ENCODE measurements at regions not wholly inside any gene's neighbourhood (a gene's known extent, or its start where the extent isn't known, plus 50 kb on each side); places are given as distances from the start of the nearest gene placed in this dataset.
"Not testable (repeated sequence)": the region's sequence is repeated elsewhere in the genome, so short reads cannot be mapped to it uniquely, and the experiment has no call there.

DNA sequence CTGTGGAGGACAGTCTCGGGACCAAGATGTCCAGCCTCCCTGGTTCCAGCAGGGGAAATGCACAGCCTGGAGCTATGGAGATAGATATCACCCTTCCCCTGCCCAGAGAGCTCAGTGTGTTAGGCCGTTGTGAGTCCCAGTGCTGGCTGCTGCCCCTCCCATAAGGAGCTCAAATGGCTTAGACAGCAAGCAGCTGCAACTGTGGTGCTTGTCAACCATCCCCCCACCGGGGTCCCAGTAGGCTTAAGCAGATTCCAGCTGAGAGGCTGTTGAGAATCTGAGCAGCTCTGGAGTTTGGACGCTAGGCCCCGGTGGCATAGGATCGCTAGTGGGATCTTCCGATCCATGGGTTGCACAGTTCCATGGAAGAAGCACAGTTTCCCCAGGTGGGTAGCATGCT, 181.8 kb upstream of the POF1B start:
- Histone ChIP-seq H3K36me3 (ENCODE audit: control insufficient read depth, insufficient read depth, low read length) (no peaks in the 10 kb centered on the region), H3K9me3 (ENCODE audit: control insufficient read depth, low read length) (no peaks in the 10 kb centered on the region), H3K4me3 (ENCODE audit: insufficient read depth, low read depth, low read length) (no peak overlapping the region), H3K27me3 (ENCODE audit: control insufficient read depth, insufficient read depth, low read length, poor library complexity, severe bottlenecking) (no peaks in the 10 kb centered on the region), H3K27ac (ENCODE audit: insufficient read depth, low read depth, low read length, poor library complexity, severe bottlenecking) (no peak overlapping the region), H3K4me1 (ENCODE audit: control insufficient read depth, insufficient read depth, low read length) (no peaks in the 10 kb centered on the region)
- WGBS, 2 experiments: 80 to 81% methylated on average over 7 of the region's 7 CpGs

DNA sequence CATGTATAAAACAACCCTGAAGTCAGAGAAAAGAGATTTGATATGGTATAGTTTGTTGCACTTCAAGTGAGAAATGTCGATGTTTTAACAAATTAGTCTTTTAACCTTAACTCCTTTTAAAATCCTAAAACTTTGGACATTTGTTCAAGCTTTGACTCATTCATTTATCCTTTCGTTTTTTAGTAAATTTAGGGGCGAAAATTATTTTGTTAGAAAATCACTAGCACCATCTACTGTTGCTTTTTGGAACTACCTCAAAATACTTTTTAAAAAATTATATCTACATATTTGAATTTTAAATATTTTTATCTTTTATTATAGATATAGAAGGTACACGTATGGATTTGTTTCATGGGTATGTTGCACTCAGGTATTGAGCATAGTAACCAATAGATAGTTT, 165.1 kb upstream of the POF1B start:
- no peaks in the 10 kb centered on the region for H3K36me3 ChIP-seq (ENCODE audit: control insufficient read depth, insufficient read depth, low read length)
- H3K9me3 ChIP-seq (ENCODE audit: control insufficient read depth, low read length): no peaks in the 10 kb centered on the region
- H3K27ac ChIP-seq (ENCODE audit: insufficient read depth, low read depth, low read length, poor library complexity, severe bottlenecking): no peak overlapping the region
- H3K27me3 ChIP-seq (ENCODE audit: control insufficient read depth, insufficient read depth, low read length, poor library complexity, severe bottlenecking): no peaks in the 10 kb centered on the region
- no peaks in the 10 kb centered on the region for H3K4me1 ChIP-seq (ENCODE audit: control insufficient read depth, insufficient read depth, low read length)
- H3K4me3 ChIP-seq (ENCODE audit: insufficient read depth, low read depth, low read length): no peak overlapping the region
- WGBS, 2 experiments: no CpG with 5 or more reads among the region's 4 CpGs

DNA sequence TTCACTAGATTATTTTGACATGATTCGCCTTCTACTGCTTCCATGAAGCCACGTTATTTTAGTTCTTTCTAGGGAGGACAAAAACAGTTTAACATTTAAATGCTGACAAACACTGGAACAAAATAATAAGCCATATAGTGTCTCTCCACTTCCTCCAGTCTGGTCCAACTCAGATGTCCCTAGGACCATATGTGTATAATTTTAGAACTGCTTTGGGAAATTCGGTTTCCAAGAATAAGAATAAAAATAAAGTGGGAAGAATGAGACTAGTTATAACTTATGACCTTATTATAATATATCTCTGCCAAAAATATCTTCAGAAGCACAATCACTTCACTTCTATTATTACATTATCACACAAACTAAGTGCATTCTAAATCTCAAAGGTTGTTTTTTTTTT, 164.4 kb upstream of the POF1B start:
- H3K9me3 ChIP-seq (ENCODE audit: control insufficient read depth, low read length): no peaks in the 10 kb centered on the region
- H3K27me3 ChIP-seq (ENCODE audit: control insufficient read depth, insufficient read depth, low read length, poor library complexity, severe bottlenecking): no peaks in the 10 kb centered on the region
- no peaks in the 10 kb centered on the region for H3K36me3 ChIP-seq (ENCODE audit: control insufficient read depth, insufficient read depth, low read length)
- no peak overlapping the region for H3K27ac ChIP-seq (ENCODE audit: insufficient read depth, low read depth, low read length, poor library complexity, severe bottlenecking)
- no peak overlapping the region for H3K4me3 ChIP-seq (ENCODE audit: insufficient read depth, low read depth, low read length)
- 94 to 100% methylated on average over 2 of the region's 3 CpGs for WGBS, 2 experiments
- no peaks in the 10 kb centered on the region for H3K4me1 ChIP-seq (ENCODE audit: control insufficient read depth, insufficient read depth, low read length)

DNA sequence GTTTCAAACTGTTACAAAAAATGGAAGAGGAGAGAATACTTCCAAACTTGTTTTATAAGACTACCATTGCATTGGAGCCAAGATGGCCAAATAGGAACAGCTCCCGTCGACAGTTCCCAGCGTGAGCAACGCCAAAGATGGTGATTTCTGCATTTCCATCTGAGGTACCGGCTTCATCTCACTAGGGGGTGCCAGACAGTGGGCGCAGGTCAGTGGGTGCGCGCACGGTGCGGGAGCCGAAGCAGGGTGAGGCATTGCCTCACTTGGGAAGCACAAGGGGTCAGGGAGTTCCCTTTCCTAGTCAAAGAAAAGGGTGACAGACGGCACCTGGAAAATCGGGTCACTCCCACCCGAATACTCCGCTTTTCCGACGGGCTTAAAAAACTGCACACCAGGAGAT, 149.7 kb upstream of the POF1B start:
- H3K36me3 ChIP-seq (ENCODE audit: control insufficient read depth, insufficient read depth, low read length); H3K4me1 ChIP-seq (ENCODE audit: control insufficient read depth, insufficient read depth, low read length); H3K27me3 ChIP-seq (ENCODE audit: control insufficient read depth, insufficient read depth, low read length, poor library complexity, severe bottlenecking); H3K9me3 ChIP-seq (ENCODE audit: control insufficient read depth, low read length); H3K27ac ChIP-seq (ENCODE audit: insufficient read depth, low read depth, low read length, poor library complexity, severe bottlenecking); H3K4me3 ChIP-seq (ENCODE audit: insufficient read depth, low read depth, low read length): not testable (repeated sequence)
- WGBS, 2 experiments: 31 to 46% methylated on average over 17 of the region's 17 CpGs

DNA sequence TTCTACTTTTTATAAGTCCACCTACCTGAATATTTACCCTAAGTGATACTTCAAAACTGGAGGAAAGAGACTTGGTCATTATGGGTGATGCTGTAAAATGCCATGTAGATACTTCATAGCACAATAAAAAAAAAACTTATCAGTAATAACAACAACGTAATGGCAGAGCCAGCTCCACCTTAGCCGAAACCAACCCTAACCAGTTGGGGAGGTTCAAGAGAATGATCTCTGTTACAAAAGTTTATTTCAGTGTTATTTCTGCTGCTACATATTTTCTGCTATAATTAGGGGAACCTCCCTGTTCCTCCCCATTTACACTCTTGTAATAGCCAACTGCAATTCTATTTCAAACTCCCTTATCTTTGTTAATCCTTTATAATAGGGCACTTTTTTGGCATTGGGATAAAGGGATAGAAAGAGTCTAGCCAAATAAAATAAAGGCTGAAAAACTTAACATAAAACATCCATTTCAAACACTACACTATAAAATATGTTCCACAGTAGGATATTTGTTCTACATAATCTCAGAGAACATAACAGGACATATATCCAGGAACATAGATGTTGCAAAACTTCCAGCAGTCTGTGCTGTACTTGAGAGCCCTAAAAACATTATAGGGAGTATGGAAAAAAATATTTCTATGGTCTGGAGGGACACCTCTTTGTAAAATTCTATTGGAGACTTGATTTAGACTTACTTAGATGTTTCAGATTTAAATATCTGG, 138.7 kb upstream of the POF1B start:
- Histone ChIP-seq H3K4me3 (ENCODE audit: insufficient read depth, low read depth, low read length) (no peak overlapping the region), H3K36me3 (ENCODE audit: control insufficient read depth, insufficient read depth, low read length) (no peaks in the 10 kb centered on the region), H3K9me3 (ENCODE audit: control insufficient read depth, low read length) (no peaks in the 10 kb centered on the region), H3K4me1 (ENCODE audit: control insufficient read depth, insufficient read depth, low read length) (no peaks in the 10 kb centered on the region), H3K27me3 (ENCODE audit: control insufficient read depth, insufficient read depth, low read length, poor library complexity, severe bottlenecking) (no peaks in the 10 kb centered on the region), H3K27ac (ENCODE audit: insufficient read depth, low read depth, low read length, poor library complexity, severe bottlenecking) (no peak overlapping the region)
- WGBS, 2 experiments: 75% methylated on average over 2 of the region's 2 CpGs; no CpG with 5 or more reads in 1 of the 2 experiments

DNA sequence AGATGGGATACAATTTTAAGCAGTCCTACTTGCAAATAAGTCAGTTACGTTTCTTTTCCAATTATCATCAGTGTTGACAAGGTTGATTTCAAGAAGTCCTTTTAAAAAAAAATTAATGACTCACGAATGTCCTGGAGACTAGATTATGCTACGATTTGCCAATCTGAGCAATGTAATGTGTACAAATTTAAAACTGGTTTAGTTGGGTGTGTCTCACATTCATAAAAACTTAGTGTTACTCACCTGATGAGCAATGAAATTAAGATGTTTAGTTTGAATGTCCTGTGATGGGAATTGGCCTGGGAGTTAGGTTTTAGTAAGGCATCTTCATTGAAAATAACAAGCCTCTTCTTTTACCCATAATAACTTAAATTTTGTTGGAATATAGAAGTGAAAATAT, 136.7 kb upstream of the POF1B start:
- no peaks in the 10 kb centered on the region for H3K9me3 ChIP-seq (ENCODE audit: control insufficient read depth, low read length)
- no peaks in the 10 kb centered on the region for H3K36me3 ChIP-seq (ENCODE audit: control insufficient read depth, insufficient read depth, low read length)
- WGBS, 2 experiments: 95 to 100% methylated on average over 3 of the region's 3 CpGs
- no peak overlapping the region for H3K4me3 ChIP-seq (ENCODE audit: insufficient read depth, low read depth, low read length)
- no peak overlapping the region for H3K27ac ChIP-seq (ENCODE audit: insufficient read depth, low read depth, low read length, poor library complexity, severe bottlenecking)
- H3K27me3 ChIP-seq (ENCODE audit: control insufficient read depth, insufficient read depth, low read length, poor library complexity, severe bottlenecking): no peaks in the 10 kb centered on the region
- no peaks in the 10 kb centered on the region for H3K4me1 ChIP-seq (ENCODE audit: control insufficient read depth, insufficient read depth, low read length)

DNA sequence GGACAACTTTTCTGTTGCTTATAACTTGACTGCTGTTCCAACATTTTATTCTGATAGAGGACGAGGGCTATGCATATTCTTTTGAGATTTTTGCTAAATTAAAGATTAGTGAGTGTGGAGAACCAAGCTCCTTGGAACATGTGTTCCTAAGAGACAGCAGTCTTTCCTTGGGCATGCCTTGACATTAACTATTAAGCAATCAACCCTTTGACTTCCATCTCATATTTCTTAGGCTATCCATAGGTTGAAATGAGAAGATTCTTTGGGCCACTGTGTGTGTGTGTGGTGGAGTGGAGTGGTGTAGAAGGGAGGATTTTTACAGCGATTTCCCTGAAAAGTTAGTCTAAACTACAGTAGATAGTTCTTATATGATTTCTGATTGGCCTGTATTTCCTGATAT, 127.4 kb upstream of the POF1B start:
- no peak overlapping the region for H3K4me3 ChIP-seq (ENCODE audit: insufficient read depth, low read depth, low read length)
- H3K9me3 ChIP-seq (ENCODE audit: control insufficient read depth, low read length): no peaks in the 10 kb centered on the region
- no peaks in the 10 kb centered on the region for H3K36me3 ChIP-seq (ENCODE audit: control insufficient read depth, insufficient read depth, low read length)
- H3K27ac ChIP-seq (ENCODE audit: insufficient read depth, low read depth, low read length, poor library complexity, severe bottlenecking): no peak overlapping the region
- WGBS, 2 experiments: 83 to 88% methylated on average over 2 of the region's 2 CpGs
- no peaks in the 10 kb centered on the region for H3K27me3 ChIP-seq (ENCODE audit: control insufficient read depth, insufficient read depth, low read length, poor library complexity, severe bottlenecking)
- no peaks in the 10 kb centered on the region for H3K4me1 ChIP-seq (ENCODE audit: control insufficient read depth, insufficient read depth, low read length)

DNA sequence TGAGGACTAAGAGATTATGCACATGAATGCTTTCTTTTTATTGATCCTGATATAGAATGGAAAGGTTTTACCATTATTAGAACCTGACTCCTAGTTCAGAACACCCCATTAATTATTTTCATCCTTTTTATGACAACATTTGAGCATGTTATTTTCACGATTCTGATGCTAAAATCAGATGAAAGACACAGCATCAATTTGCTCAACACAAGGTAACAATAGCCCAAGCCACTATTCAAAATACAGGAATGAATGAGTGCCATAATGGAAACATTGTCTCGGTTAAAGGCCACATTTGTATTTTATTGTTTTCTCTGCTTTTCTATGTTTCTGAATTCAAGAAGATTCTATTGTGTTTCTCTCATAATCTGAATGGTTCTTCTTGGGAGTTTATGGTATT, 126.3 kb upstream of the POF1B start:
- Histone ChIP-seq H3K36me3 (ENCODE audit: control insufficient read depth, insufficient read depth, low read length) (no peaks in the 10 kb centered on the region), H3K27me3 (ENCODE audit: control insufficient read depth, insufficient read depth, low read length, poor library complexity, severe bottlenecking) (no peaks in the 10 kb centered on the region), H3K4me3 (ENCODE audit: insufficient read depth, low read depth, low read length) (no peak overlapping the region), H3K9me3 (ENCODE audit: control insufficient read depth, low read length) (no peaks in the 10 kb centered on the region), H3K27ac (ENCODE audit: insufficient read depth, low read depth, low read length, poor library complexity, severe bottlenecking) (no peak overlapping the region), H3K4me1 (ENCODE audit: control insufficient read depth, insufficient read depth, low read length) (no peaks in the 10 kb centered on the region)
- WGBS, 2 experiments: 81 to 97% methylated on average over 2 of the region's 2 CpGs

DNA sequence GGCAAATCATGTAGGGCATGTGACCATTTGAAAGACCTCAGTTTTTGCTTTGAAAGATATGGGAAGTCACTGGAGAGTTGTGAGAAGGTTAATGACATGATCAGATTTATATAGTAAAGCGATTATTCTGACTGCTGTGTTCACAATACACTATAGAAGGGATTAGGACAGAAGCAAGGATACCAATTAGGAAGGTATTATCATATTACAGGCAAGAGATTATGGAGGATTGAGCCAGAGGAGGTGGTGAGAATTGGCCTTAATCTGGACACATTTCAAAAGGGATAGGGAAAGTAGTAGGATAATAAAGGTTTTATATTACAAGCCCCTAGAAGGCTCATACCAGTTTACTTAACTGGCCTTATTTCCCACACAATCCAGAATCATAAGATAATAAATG, 124.9 kb upstream of the POF1B start:
- no peaks in the 10 kb centered on the region for H3K27me3 ChIP-seq (ENCODE audit: control insufficient read depth, insufficient read depth, low read length, poor library complexity, severe bottlenecking)
- H3K36me3 ChIP-seq (ENCODE audit: control insufficient read depth, insufficient read depth, low read length): no peaks in the 10 kb centered on the region
- H3K4me1 ChIP-seq (ENCODE audit: control insufficient read depth, insufficient read depth, low read length): no peaks in the 10 kb centered on the region
- H3K9me3 ChIP-seq (ENCODE audit: control insufficient read depth, low read length): no peaks in the 10 kb centered on the region
- 90% methylated on average over 1 of the region's 1 CpG; no CpG with 5 or more reads in 1 of the 2 experiments for WGBS, 2 experiments
- no peak overlapping the region for H3K4me3 ChIP-seq (ENCODE audit: insufficient read depth, low read depth, low read length)
- no peak overlapping the region for H3K27ac ChIP-seq (ENCODE audit: insufficient read depth, low read depth, low read length, poor library complexity, severe bottlenecking)

DNA sequence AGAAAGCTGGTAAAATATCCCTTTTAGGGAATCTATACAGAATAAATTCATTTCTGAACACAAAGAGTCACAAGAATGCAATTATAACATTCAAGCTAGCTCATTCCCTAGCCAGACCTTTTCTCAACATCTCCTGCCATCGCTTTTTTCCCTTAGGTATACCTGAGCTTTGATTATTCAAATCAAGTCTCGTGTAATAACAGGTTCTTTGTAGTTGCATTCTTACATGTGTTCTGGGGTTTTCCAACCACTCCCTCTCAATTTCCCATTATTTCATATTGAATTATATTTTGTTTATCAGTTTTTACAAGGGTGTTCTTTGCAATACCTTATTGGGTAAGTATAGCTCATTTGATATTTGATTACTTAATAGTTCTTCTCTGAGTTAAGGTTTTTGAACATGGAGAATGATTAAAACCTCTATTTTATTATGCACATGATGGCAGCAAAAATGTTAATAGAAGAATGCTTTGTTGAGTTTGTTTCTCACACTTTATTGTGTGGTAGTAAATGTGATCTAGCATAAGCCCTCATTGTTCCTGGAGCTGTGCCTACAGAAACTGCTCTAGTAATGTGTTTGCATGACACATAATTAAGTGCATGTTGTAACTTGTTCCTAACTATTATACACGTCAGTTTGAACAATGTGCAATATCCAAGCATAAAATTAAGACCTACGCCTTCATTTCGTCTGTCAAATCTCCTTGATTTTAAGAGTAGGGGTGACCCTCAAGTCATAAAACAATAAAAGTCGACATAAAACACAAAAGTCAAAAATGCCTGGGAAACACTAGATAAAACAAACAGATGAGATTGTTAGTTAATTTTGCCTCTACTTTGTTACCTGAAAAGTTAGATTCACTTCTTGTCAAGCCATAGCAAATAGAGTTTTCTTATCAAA, 124.0 kb upstream of the POF1B start:
- 90 to 92% methylated on average over 3 to 5 of the region's 6 CpGs for WGBS, 2 experiments
- no peaks in the 10 kb centered on the region for H3K9me3 ChIP-seq (ENCODE audit: control insufficient read depth, low read length)
- H3K4me1 ChIP-seq (ENCODE audit: control insufficient read depth, insufficient read depth, low read length): no peaks in the 10 kb centered on the region
- H3K27me3 ChIP-seq (ENCODE audit: control insufficient read depth, insufficient read depth, low read length, poor library complexity, severe bottlenecking): no peaks in the 10 kb centered on the region
- no peak overlapping the region for H3K27ac ChIP-seq (ENCODE audit: insufficient read depth, low read depth, low read length, poor library complexity, severe bottlenecking)
- H3K36me3 ChIP-seq (ENCODE audit: control insufficient read depth, insufficient read depth, low read length): no peaks in the 10 kb centered on the region
- no peak overlapping the region for H3K4me3 ChIP-seq (ENCODE audit: insufficient read depth, low read depth, low read length)

Data from ectodermal cell (in vitro differentiated cells).